Stimulated activated naive B cell treated with anti-CD40 and anti-IgM and Interleukin-4, amounts not matched to agents 10 μg/mL and 1 μg/mL and 100 μg/mL, for 72 hours (primary cell): ENCODE measurements at regions not wholly inside any gene's neighbourhood (a gene's known extent, or its start where the extent isn't known, plus 50 kb on each side); places are given as distances from the start of the nearest gene placed in this dataset.
"Not testable (repeated sequence)": the region's sequence is repeated elsewhere in the genome, so short reads cannot be mapped to it uniquely, and the experiment has no call there.

Experiments used
- ATAC-seq, 2 donors: fragments of 150-1000 bp; cut with Tn5 transposase; replicated peaks; 2 replicates each; pipeline ENCODE4 v1.10.0; 2021; ENCODE audit warnings: moderate library complexity in 1 of 2
- DNase-seq: peaks from one replicate; pipeline ENCODE4 v3.0.0; 2021
- H3K27ac Mint-ChIP-seq: one replicate; pipeline ENCODE4 v1.8.0; 2022; ENCODE audit warnings: mild to moderate bottlenecking, mixed read lengths
- H3K27me3 Mint-ChIP-seq, 2 donors: one replicate each; pipeline ENCODE4 v1.8.0; 2022; ENCODE audit warnings: mixed read lengths in 2 of 2
- H3K36me3 Mint-ChIP-seq, 2 donors: one replicate each; pipeline ENCODE4 v1.8.0; 2022; ENCODE audit warnings: mixed read lengths in 2 of 2, mild to moderate bottlenecking in 1 of 2
- H3K4me1 Mint-ChIP-seq, 2 donors: one replicate each; pipeline ENCODE4 v1.8.0; 2022; ENCODE audit warnings: mixed read lengths in 2 of 2, mild to moderate bottlenecking in 1 of 2
- H3K4me3 Mint-ChIP-seq, 2 donors: one replicate each; pipeline ENCODE4 v1.8.0; 2022; ENCODE audit warnings: mild to moderate bottlenecking in 2 of 2, mixed read lengths in 2 of 2, moderate library complexity in 1 of 2
- H3K9me3 Mint-ChIP-seq, 2 donors: one replicate each; pipeline ENCODE4 v1.8.0; 2022; ENCODE audit warnings: mixed read lengths in 2 of 2, mild to moderate bottlenecking in 1 of 2

DNA sequence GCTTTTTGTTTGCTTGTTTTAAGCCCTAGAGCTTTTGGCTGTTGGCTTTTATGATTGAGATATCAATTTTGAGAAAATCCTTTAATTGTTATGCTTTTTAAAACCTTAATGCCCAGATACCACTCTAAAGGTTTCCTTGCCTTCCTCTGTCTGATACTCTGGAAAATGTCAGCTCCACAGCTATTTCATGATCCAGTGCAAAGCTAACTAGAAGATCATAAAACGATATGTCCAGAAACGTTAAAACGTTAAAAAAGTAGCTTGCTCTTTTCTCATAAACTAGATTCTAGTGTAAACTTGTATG, 189.5 kb upstream of the TENT5A start:
- Mint-ChIP-seq H3K36me3 (no peaks in the 10 kb centered on the region), H3K27me3 (no peaks in the 10 kb centered on the region), H3K4me1 (no peaks in the 10 kb centered on the region), H3K4me3 (no peak overlapping the region), H3K9me3 (no peaks in the 10 kb centered on the region), H3K27ac (no peak overlapping the region)
- no peak for DNase-seq
- no peak for ATAC-seq

GRCh38 chr6:81940451-81940985, 188.0 kb upstream of the TENT5A start:
- Mint-ChIP-seq H3K4me3 (no peak overlapping the region), H3K4me1 (no peaks in the 10 kb centered on the region), H3K27ac (no peak overlapping the region), H3K27me3 (no peaks in the 10 kb centered on the region), H3K36me3 (no peaks in the 10 kb centered on the region), H3K9me3 (peaks cover 0 to 4% of the 10 kb centered on the region in 2 donors)
- DNase-seq = no peak
- no peak for ATAC-seq

GRCh38 chr6:81939766-81940165, 187.3 kb upstream of the TENT5A start:
- Mint-ChIP-seq H3K4me3 (no peak overlapping the region), H3K4me1 (no peaks in the 10 kb centered on the region), H3K27me3 (no peaks in the 10 kb centered on the region), H3K36me3 (no peaks in the 10 kb centered on the region), H3K9me3 (peaks cover 0 to 4% of the 10 kb centered on the region in 2 donors), H3K27ac (no peak overlapping the region)
- ATAC-seq (no peak), DNase-seq (no peak)

DNA sequence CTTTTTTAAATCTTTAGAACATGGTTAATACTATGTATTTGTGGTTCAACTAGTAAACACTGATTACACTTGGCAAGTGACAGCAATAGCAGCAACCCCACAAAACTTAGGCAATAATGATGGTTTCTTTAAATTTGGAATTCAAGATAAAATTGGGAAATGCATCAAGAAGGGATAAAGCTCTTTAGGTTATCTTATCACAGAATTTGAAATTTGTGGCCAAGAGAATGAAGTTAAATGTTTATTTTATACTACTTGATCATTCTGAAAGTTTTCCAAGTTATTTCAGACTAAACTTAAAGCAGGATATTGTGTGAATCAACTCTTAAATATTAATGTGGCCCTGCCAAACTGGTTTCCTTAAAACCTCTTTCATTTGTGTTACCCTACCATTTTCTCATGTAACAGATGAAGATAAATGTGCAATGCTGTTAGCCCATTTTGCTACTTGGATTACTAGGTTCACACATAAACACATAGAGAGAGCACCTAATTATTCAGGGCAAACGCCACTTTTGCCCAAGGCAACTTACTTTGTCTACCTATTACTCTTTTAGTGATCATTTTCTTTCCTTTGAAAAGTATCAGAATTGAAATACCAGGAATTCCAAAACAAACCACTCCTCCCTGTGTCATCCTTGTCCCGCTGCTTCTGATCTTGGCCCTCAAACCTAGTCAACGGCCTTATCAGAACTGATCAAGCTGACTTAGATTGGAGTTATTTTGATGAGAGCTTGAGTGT, 186.7 kb upstream of the TENT5A start:
- Mint-ChIP-seq H3K9me3 (peaks cover 0 to 4% of the 10 kb centered on the region in 2 donors), H3K4me1 (no peaks in the 10 kb centered on the region), H3K36me3 (no peaks in the 10 kb centered on the region), H3K27ac (no peak overlapping the region), H3K4me3 (no peak overlapping the region), H3K27me3 (no peaks in the 10 kb centered on the region)
- DNase-seq = no peak
- no peak for ATAC-seq

GRCh38 chr6:81938014-81938856, 185.8 kb upstream of the TENT5A start:
- no peaks in the 10 kb centered on the region for H3K36me3 Mint-ChIP-seq

GRCh38 chr6:81937296-81937937, 184.9 kb upstream of the TENT5A start:
- DNase-seq (no peak), ATAC-seq (no peak)
- H3K36me3 Mint-ChIP-seq = no peaks in the 10 kb centered on the region
- no peaks in the 10 kb centered on the region for H3K4me1 Mint-ChIP-seq
- H3K27me3 Mint-ChIP-seq = peaks cover 0 to 3% of the 10 kb centered on the region in 2 donors
- H3K4me3 Mint-ChIP-seq = no peak overlapping the region
- peaks cover 2 to 4% of the 10 kb centered on the region in 2 donors for H3K9me3 Mint-ChIP-seq
- H3K27ac Mint-ChIP-seq = no peak overlapping the region

More at GRCh38 chr6:81938014-81938856, 185.8 kb upstream of the TENT5A start:
- H3K27me3 Mint-ChIP-seq = no peaks in the 10 kb centered on the region
- DNase-seq (no peak), ATAC-seq (no peak)
- no peaks in the 10 kb centered on the region for H3K4me1 Mint-ChIP-seq
- H3K4me3 Mint-ChIP-seq = no peak overlapping the region
- peaks cover 0 to 4% of the 10 kb centered on the region in 2 donors for H3K9me3 Mint-ChIP-seq
- no peak overlapping the region for H3K27ac Mint-ChIP-seq

- DNase-seq = no peak
- Mint-ChIP-seq H3K4me1 (no peaks in the 10 kb centered on the region), H3K9me3 (peaks cover 2 to 4% of the 10 kb centered on the region in 2 donors), H3K27me3 (peaks cover 0 to 5% of the 10 kb centered on the region in 2 donors), H3K4me3 (no peak overlapping the region), H3K36me3 (no peaks in the 10 kb centered on the region), H3K27ac (no peak overlapping the region)
- no peak for ATAC-seq
These were observed 182.5 kb upstream of the TENT5A start for GRCh38 chr6:81934936-81935335.

GRCh38 chr6:81933608-81934051, 181.1 kb upstream of the TENT5A start:
- H3K4me3 Mint-ChIP-seq = no peak overlapping the region
- DNase-seq = no peak
- no peaks in the 10 kb centered on the region for H3K4me1 Mint-ChIP-seq
- no peak for ATAC-seq
- peaks cover 0 to 12% of the 10 kb centered on the region in 2 donors for H3K27me3 Mint-ChIP-seq
- peaks cover 2 to 4% of the 10 kb centered on the region in 2 donors for H3K9me3 Mint-ChIP-seq
- no peak overlapping the region for H3K27ac Mint-ChIP-seq
- H3K36me3 Mint-ChIP-seq = no peaks in the 10 kb centered on the region

DNA sequence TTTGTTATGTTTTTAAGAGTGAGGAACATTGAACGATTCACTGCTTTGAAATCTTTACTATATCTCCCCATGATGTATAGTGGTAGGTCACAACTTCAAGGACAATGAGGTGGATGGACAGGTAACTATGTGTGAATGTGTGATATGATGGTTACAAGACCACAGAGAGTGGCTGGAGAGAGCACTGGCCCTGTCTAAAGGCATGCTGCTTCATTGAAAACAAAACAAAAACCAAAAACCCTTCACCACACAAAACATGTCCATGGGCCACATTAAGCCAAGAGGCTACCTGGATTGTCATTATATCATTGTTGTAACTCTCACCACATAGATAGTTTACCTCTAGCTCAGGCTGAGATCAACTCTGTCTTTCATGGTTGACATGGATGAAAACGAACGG, 180.6 kb upstream of the TENT5A start:
- Mint-ChIP-seq H3K4me1 (no peaks in the 10 kb centered on the region), H3K27me3 (peaks cover 0 to 12% of the 10 kb centered on the region in 2 donors), H3K36me3 (no peaks in the 10 kb centered on the region), H3K9me3 (peaks cover 2 to 4% of the 10 kb centered on the region in 2 donors), H3K27ac (no peak overlapping the region), H3K4me3 (no peak overlapping the region)
- ATAC-seq = no peak
- no peak for DNase-seq

DNA sequence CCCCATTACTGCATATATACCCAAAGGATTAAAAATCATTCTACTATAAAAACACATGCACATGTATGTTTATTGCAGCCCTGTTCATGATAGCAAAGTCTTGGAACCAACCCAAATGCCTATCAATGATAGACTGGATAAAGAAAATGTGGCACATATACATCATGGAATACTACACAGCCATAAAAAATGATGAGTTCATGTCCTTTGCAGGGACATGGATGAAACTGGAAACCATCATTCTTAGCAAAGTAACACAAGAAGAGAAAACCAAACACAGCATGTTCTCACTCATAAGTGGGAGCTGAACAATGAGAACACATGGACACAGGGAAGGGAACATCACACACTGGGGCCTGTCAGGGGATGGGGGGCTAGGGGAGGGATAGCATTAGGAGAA, 180.0 kb upstream of the TENT5A start:
- H3K9me3 Mint-ChIP-seq, H3K27ac Mint-ChIP-seq, ATAC-seq, H3K4me3 Mint-ChIP-seq, H3K4me1 Mint-ChIP-seq, H3K36me3 Mint-ChIP-seq, DNase-seq: not testable (repeated sequence)
- peaks cover 0 to 12% of the 10 kb centered on the region in 2 donors for H3K27me3 Mint-ChIP-seq

GRCh38 chr6:81929828-81930227, 177.3 kb upstream of the TENT5A start:
- no peaks in the 10 kb centered on the region for H3K4me1 Mint-ChIP-seq
- peaks cover 0 to 2% of the 10 kb centered on the region in 2 donors for H3K9me3 Mint-ChIP-seq
- H3K4me3 Mint-ChIP-seq = no peak overlapping the region
- H3K27me3 Mint-ChIP-seq = peaks cover 0 to 14% of the 10 kb centered on the region in 2 donors
- ATAC-seq = no peak
- no peak for DNase-seq
- no peaks in the 10 kb centered on the region for H3K36me3 Mint-ChIP-seq
- no peak overlapping the region for H3K27ac Mint-ChIP-seq

GRCh38 chr6:81925201-81925600, 172.7 kb upstream of the TENT5A start:
- Mint-ChIP-seq H3K27ac (no peak overlapping the region), H3K27me3 (peaks cover 0 to 29% of the 10 kb centered on the region in 2 donors), H3K4me3 (no peak overlapping the region), H3K9me3 (peaks cover 0 to 2% of the 10 kb centered on the region in 2 donors), H3K36me3 (no peaks in the 10 kb centered on the region), H3K4me1 (no peaks in the 10 kb centered on the region)
- DNase-seq = no peak
- ATAC-seq = no peak

DNA sequence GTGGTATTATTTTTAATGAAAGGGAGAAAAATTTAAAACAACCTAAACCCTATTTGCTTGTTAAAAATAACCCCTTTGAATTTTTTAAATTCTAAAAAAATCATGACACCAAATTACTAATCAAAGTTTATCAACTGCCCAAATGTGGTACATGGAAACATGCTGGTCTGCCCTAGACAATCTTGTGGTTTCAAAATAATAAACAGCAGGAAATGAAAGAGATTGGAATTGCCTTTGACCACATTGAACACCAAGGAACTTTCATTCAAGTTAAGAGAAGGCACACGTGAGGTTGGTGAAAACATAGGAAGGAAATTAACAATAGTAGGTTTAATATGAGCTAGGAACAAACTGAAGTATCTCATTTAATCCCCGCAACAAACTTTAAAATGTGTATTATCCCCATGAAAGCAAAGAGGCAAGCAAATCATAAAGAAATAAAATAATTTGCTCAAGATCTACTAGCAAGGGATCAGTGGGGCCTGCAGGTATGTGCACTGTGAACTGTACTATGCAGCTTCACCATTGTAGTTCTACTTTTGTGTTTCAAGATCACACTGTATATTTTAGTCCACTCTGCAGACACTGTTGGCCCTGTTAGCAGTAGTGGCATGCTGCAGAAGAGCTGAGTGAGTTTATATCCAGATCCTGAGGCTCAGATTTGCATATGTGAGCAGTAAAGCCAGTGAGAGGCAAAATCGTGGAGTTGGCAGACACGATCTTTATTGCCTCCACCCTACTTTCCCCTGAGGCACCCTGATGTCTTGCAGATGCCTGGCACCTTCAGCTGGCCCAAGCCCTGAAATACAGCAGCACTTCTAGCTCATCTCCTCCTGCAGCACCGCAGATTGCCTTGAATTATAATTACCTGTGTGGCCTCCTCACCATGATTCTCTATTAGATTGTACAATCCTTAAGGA, 157.8 kb upstream of the TENT5A start:
- H3K27ac Mint-ChIP-seq = no peak overlapping the region
- H3K36me3 Mint-ChIP-seq = no peaks in the 10 kb centered on the region
- H3K27me3 Mint-ChIP-seq = peaks cover 0 to 1% of the 10 kb centered on the region in 2 donors
- DNase-seq (no peak), ATAC-seq (no peak)
- no peak overlapping the region for H3K4me3 Mint-ChIP-seq
- H3K9me3 Mint-ChIP-seq = no peaks in the 10 kb centered on the region
- H3K4me1 Mint-ChIP-seq = no peaks in the 10 kb centered on the region
